ENCODE measurements at regions not wholly inside any gene's neighbourhood (a gene's known extent, or its start where the extent isn't known, plus 50 kb on each side); places are given as distances from the start of the nearest gene placed in this dataset.
"Not testable (repeated sequence)": the region's sequence is repeated elsewhere in the genome, so short reads cannot be mapped to it uniquely, and the experiment has no call there.

GRCh38 chr4:112060212-112060611 is 85.0 kb upstream of the FAM241A start:
- peak; percentile 23 for DNase-seq
- Histone ChIP-seq H3K36me3 (replicated peaks; ENCODE audit: control insufficient read depth, insufficient read depth, low read length) (no peaks in the 10 kb centered on the region), H3K27me3 (ENCODE audit: control insufficient read depth, insufficient read depth, low read length) (no peaks in the 10 kb centered on the region), H3K4me3 (ENCODE audit: insufficient read depth, low read depth, low read length) (no peak overlapping the region)

DNA sequence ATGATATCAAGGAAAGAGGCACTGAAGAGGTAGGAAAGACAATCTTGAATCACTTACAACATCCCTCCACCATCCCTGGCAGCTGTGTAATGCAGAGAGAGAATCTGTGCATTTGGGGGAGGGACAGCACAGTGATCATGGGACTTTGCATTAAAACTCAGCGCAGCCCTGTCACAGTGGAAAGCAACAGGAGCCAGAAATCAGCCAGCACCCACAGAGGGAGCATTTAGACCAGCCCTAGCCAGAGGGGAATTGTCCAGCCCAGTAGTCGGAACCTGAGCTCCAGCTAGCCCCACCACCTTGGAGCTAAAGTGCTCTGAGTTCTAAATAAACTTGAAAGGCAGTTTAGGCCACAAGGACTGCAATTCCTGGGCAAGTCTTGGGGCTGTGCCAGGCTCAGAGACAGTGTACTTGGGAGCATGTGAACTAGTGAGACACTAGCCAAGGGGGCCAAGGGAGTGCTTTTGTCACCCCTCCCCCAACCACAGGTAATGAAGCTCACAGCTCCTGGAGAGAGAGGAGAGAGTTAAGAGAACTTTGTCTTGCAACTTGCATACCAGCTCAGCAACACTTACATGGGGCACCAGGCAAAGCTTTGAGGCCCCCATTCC is 83.9 kb upstream of the FAM241A start:
- H3K4me3 ChIP-seq (ENCODE audit: insufficient read depth, low read depth, low read length), result no peak overlapping the region
- H3K36me3 ChIP-seq (replicated peaks; ENCODE audit: control insufficient read depth, insufficient read depth, low read length), result no peaks in the 10 kb centered on the region
- DNase-seq, result peak; percentile 10
- H3K27me3 ChIP-seq (ENCODE audit: control insufficient read depth, insufficient read depth, low read length), result no peaks in the 10 kb centered on the region

- H3K36me3 ChIP-seq (replicated peaks; ENCODE audit: control insufficient read depth, insufficient read depth, low read length), result no peaks in the 10 kb centered on the region
- H3K27me3 ChIP-seq (ENCODE audit: control insufficient read depth, insufficient read depth, low read length), result no peaks in the 10 kb centered on the region
- no peak for DNase-seq
- no peak overlapping the region for H3K4me3 ChIP-seq (ENCODE audit: insufficient read depth, low read depth, low read length)
Measured at GRCh38 chr4:112063260-112063659, 82.0 kb upstream of the FAM241A start.

DNA sequence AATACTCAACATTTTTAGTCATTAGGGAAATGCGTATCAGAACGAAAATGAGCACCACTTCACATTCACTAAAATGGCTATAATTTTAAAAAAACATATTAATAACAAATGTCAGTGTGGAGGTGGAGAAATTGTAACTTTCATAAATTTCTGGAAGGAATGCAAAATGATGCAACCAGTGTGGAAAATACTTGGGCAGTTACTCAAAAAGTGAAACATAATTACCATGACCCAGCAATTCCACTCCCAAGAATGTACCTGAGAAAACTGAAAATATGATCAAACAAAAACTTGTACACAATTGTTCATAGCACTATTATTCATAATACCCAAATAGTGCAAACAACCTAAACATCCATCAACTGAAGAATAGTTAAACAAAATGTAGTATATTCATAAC is 76.1 kb upstream of the FAM241A start:
- no peak overlapping the region for H3K4me3 ChIP-seq (ENCODE audit: insufficient read depth, low read depth, low read length)
- no peak for DNase-seq
- no peaks in the 10 kb centered on the region for H3K36me3 ChIP-seq (replicated peaks; ENCODE audit: control insufficient read depth, insufficient read depth, low read length)
- H3K27me3 ChIP-seq (ENCODE audit: control insufficient read depth, insufficient read depth, low read length), result no peaks in the 10 kb centered on the region

- Histone ChIP-seq H3K36me3 (replicated peaks; ENCODE audit: control insufficient read depth, insufficient read depth, low read length) (no peaks in the 10 kb centered on the region), H3K4me3 (ENCODE audit: insufficient read depth, low read depth, low read length) (no peak overlapping the region), H3K27me3 (ENCODE audit: control insufficient read depth, insufficient read depth, low read length) (no peaks in the 10 kb centered on the region)
- no peak for DNase-seq
Measured at GRCh38 chr4:112073181-112073580, 72.1 kb upstream of the FAM241A start.

DNA sequence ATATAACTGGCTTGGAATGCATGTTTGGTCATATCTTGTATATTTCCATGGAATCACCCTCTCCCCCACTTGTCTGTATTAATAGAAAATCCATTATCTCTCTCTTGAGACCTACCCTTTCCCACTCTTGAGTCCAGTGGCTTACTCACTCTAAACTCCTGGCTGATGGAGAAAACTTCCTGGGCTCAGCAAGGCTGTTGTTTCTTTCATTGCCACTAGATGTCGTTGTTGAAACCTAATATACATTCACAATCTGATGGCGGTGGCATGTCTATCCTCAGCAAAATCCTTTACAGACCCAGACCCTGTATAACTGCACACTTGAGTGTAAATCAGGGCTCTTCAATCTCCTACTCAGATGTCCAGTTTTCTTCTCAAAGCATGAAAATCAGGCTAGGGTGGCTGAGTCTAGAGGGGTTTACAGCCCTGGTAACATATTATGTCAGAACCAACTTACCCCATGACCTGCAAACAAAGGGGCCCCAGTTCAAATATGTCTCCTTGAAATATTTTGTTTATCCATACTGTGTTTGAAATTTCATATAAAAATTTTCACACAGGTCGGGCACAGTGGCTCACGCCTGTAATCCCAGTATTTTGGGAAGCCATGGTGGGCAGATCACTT is 70.0 kb upstream of the FAM241A start:
- no peaks in the 10 kb centered on the region for H3K36me3 ChIP-seq (replicated peaks; ENCODE audit: control insufficient read depth, insufficient read depth, low read length)
- H3K4me3 ChIP-seq (ENCODE audit: insufficient read depth, low read depth, low read length), result no peak overlapping the region
- no peaks in the 10 kb centered on the region for H3K27me3 ChIP-seq (ENCODE audit: control insufficient read depth, insufficient read depth, low read length)
- DNase-seq, result peak; percentile 51

DNA sequence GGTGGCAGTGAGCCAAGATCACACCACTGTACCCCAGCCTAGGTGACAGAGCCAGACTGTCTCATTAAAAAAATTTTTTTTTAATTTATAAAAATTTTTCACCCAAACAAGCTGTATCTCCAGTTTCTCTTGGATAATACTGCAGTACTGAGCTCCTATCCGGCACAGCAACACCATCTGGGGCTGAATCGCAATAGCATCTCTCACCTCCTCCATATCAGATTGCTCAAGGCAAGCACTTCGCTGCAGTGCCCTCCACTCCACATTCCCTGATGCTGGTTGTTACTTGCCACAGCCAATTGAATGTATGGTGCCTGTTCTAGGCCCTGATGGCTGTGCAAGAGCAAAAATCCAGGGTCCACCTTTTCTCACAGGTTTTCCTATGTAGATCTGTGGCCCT is 69.3 kb upstream of the FAM241A start:
- no peaks in the 10 kb centered on the region for H3K36me3 ChIP-seq (replicated peaks; ENCODE audit: control insufficient read depth, insufficient read depth, low read length)
- DNase-seq, result no peak
- no peaks in the 10 kb centered on the region for H3K27me3 ChIP-seq (ENCODE audit: control insufficient read depth, insufficient read depth, low read length)
- H3K4me3 ChIP-seq (ENCODE audit: insufficient read depth, low read depth, low read length), result no peak overlapping the region

DNA sequence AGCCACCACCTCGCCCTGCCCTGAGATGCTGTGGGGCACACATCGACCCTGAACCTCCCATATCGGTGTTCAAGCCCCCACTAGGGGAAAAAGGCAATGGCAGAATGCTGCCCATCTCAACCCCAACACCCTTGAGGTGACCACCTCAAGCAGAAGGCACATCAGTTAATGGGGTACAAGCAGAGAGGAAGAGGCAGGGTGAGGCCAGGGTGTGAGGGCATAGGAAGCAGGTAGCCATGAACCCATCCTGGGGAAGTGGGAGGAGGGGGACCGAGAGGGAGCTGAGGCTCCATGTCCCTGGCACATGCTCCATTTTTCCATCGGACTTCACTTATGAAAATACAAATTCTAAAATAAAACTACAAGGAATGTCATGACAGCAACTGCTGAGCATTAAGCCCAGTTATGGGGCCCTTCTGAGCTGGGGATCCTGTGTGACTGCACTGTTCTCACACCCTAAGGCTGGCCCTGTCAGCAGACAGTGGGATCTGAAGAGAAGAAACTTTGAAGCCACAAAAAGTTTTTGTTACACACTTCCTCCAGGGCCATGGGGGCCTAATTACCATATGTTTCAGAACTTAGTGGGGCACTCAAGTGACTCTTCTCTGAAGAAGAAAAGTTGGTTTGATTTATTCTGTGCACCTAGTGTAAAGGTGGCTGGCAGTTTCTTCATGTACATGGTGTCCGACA is 68.2 kb upstream of the FAM241A start:
- no peaks in the 10 kb centered on the region for H3K36me3 ChIP-seq (replicated peaks; ENCODE audit: control insufficient read depth, insufficient read depth, low read length)
- no peak overlapping the region for H3K4me3 ChIP-seq (ENCODE audit: insufficient read depth, low read depth, low read length)
- no peaks in the 10 kb centered on the region for H3K27me3 ChIP-seq (ENCODE audit: control insufficient read depth, insufficient read depth, low read length)
- no peak for DNase-seq

DNA sequence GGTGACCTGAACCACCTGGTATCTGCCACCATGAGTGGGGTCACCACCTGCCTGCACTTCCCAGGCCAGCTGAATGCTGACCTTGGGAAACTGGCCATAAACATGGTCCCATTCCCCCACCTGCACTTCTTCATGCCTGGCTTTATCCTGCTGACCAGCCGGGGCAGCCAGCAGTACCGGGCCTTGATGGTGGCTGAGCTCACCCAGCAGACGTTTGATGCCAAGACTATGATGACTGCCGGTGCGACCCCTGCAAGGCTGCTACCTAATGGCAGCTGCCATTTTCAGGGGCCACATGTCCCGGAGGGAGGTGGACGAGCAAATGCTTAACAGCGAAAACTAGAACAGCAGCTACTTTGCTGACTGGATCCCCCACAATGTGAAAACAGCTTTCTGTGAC is 67.5 kb upstream of the FAM241A start:
- no peak for DNase-seq
- Histone ChIP-seq H3K4me3 (ENCODE audit: insufficient read depth, low read depth, low read length) (no peak overlapping the region), H3K36me3 (replicated peaks; ENCODE audit: control insufficient read depth, insufficient read depth, low read length) (no peaks in the 10 kb centered on the region), H3K27me3 (ENCODE audit: control insufficient read depth, insufficient read depth, low read length) (no peaks in the 10 kb centered on the region)

GRCh38 chr4:112082954-112083586 is 62.2 kb upstream of the FAM241A start:
- DNase-seq, result no peak
- Histone ChIP-seq H3K4me3 (ENCODE audit: insufficient read depth, low read depth, low read length) (no peak overlapping the region), H3K36me3 (replicated peaks; ENCODE audit: control insufficient read depth, insufficient read depth, low read length) (no peaks in the 10 kb centered on the region), H3K27me3 (ENCODE audit: control insufficient read depth, insufficient read depth, low read length) (no peaks in the 10 kb centered on the region)

- no peaks in the 10 kb centered on the region for H3K27me3 ChIP-seq (ENCODE audit: control insufficient read depth, insufficient read depth, low read length)
- H3K4me3 ChIP-seq (ENCODE audit: insufficient read depth, low read depth, low read length), result no peak overlapping the region
- no peaks in the 10 kb centered on the region for H3K36me3 ChIP-seq (replicated peaks; ENCODE audit: control insufficient read depth, insufficient read depth, low read length)
- no peak for DNase-seq
Measured at GRCh38 chr4:112083587-112084347, 61.5 kb upstream of the FAM241A start.

- H3K4me3 ChIP-seq (ENCODE audit: insufficient read depth, low read depth, low read length), result no peak overlapping the region
- no peak for DNase-seq
- no peaks in the 10 kb centered on the region for H3K27me3 ChIP-seq (ENCODE audit: control insufficient read depth, insufficient read depth, low read length)
- H3K36me3 ChIP-seq (replicated peaks; ENCODE audit: control insufficient read depth, insufficient read depth, low read length), result no peaks in the 10 kb centered on the region
Measured at GRCh38 chr4:112085156-112086035, 59.9 kb upstream of the FAM241A start.

GRCh38 chr4:112086036-112086434 is 59.2 kb upstream of the FAM241A start:
- Histone ChIP-seq H3K4me3 (ENCODE audit: insufficient read depth, low read depth, low read length) (no peak overlapping the region), H3K27me3 (ENCODE audit: control insufficient read depth, insufficient read depth, low read length) (no peaks in the 10 kb centered on the region), H3K36me3 (replicated peaks; ENCODE audit: control insufficient read depth, insufficient read depth, low read length) (no peaks in the 10 kb centered on the region)
- DNase-seq, result no peak

GRCh38 chr4:112086661-112087060 is 58.6 kb upstream of the FAM241A start:
- peak overlapping the region; percentile 23 for H3K4me3 ChIP-seq (ENCODE audit: insufficient read depth, low read depth, low read length)
- H3K27me3 ChIP-seq (ENCODE audit: control insufficient read depth, insufficient read depth, low read length); DNase-seq; H3K36me3 ChIP-seq (replicated peaks; ENCODE audit: control insufficient read depth, insufficient read depth, low read length): not testable (repeated sequence)
